GM13976 (cell line): ENCODE measurements at regions not wholly inside any gene's neighbourhood (a gene's known extent, or its start where the extent isn't known, plus 50 kb on each side); places are given as distances from the start of the nearest gene placed in this dataset.
"Not testable (repeated sequence)": the region's sequence is repeated elsewhere in the genome, so short reads cannot be mapped to it uniquely, and the experiment has no call there.

Experiments
- DNase-seq: peaks from one replicate; pipeline ENCODE4 v3.0.0; 2012; ENCODE audit warnings: low spot score
- CTCF ChIP-seq: IDR thresholded peaks from 2 replicates; pipeline ENCODE4 v1.5.1; 2012; ENCODE audit warnings: borderline replicate concordance, mild to moderate bottlenecking; ENCODE audit not compliant: insufficient read depth; ENCODE audit errors: extremely low read depth, missing control alignments, control extremely low read depth
- in situ Hi-C: fragments of 300-500 bp; cut with MboI; formaldehyde crosslinking; loops from one replicate; pipeline ENCODE4 v1.12.0; 2022; ENCODE audit warnings: low sequenced_read_pairs, mixed read lengths, inconsistent platforms; ENCODE audit not compliant: unreplicated experiment

- in situ Hi-C loops, DNase-seq: not testable (repeated sequence)
These were observed 196.0 kb downstream of the NPIPB11 start for GRCh38 chr16:29210299-29211150.

DNA sequence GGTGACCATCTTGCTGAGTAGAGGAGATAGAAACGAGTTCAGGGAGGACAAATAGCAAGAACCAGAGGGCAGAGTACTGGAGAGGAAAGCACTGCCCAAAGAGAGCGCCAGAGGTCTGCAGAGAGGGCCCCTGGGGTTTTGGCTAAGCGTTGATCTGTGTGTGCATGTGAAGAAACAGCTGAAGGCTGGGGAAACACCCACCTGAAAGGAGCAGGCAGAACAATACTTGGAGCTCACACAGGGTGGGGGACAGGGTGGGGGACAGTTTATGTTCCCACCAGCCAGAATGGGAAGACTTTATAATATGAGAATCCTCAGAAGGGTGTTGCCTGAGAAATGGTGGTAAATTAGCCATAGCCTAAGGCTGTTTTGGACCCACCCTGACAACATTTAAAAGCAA, 200.4 kb downstream of the NPIPB11 start:
- DNase-seq, in situ Hi-C loops: not testable (repeated sequence)

- DNase-seq, in situ Hi-C loops: not testable (repeated sequence)
These were observed 201.4 kb downstream of the NPIPB11 start for GRCh38 chr16:29205151-29205550.

- no peak for TF ChIP-seq CTCF
- in situ Hi-C loops, result no loop called here
- no peak for DNase-seq
These were observed 201.7 kb downstream of the NPIPB11 start for GRCh38 chr16:29204806-29205135.

DNA sequence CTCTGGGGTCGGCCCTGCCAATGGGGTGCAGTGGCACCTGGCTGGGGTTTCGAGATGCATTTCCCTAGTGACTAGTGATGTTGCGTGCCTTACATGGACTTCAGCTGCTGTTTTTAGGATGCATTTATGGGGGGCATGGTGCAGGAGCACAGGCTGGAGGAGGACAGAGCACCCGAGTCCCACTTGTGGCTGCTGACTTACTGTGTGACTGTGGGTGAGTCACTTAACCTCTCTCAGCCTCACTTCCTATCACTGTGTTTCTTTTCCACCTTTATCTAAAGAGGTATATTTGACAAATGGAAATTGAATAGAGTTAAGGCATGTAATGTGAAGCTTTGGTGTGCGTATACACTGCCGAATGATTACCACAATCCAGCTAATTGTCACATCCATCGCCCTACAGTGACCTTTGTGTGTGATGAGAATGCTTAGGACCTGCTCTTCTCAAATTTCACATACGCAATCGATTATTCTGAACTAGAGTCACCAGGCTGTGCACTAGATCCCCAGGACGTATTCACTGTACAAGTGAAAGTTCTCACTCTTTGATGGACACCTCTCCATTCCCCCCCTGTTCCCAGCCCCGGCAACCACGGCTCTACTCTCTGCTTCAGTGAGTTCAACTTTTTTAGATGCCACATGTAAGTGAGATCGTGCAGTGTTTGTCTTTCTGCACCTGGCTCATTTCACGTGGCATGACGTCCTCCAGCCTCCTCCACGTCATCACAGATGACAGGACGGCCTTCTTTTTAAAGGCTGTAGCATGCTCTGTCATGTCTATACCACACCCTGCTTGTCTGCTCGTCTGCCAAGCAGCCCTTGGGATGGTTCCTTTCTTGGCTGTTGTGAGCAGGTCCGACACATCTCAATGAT, 202.3 kb downstream of the NPIPB11 start:
- in situ Hi-C loops, DNase-seq: not testable (repeated sequence)

DNA sequence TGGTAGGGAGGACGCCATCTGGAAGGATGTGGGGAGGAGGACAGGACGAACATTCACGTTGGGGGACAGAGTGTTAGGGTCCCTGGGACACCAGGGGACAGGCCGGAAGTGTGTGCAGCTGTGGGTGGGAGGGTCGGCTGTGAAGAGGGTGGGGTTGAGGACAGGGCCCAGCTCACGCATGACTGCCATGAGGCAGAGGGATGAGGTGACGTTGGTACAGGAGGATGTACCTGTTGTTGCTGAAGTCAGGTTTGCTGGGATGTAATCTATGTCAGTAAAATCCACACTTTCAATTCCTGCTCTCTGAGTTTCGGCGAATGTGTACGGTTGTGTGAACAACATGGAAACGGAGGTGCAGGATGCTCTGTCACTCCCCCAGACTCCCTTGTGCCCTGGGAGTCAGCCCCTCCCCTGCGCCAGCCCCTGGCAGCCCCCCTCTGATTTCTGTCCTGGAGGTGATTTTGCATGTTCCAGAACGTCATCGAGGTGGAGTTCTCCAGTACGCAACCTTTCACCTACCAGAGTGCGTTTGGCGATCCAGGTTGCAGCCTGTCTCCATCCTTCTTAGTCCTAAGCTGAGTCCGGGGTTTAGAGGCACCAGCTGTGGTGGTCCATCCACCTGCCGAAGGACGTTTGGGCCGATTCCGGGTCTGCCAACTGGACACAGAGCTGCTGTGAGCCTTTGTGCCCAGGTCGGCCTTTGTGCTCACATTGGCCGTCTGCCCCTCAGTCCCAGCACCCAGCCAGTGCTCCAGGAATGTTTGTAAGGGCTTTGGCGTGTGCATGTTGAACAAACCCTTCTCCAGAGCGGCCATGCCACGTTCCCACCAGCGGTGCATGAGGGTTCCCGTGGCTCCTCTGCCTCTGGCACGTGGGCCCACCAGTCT, 203.2 kb downstream of the NPIPB11 start:
- DNase-seq, in situ Hi-C loops: not testable (repeated sequence)

- DNase-seq, in situ Hi-C loops: not testable (repeated sequence)
These were observed 203.9 kb downstream of the NPIPB11 start for GRCh38 chr16:29202642-29203041.

DNA sequence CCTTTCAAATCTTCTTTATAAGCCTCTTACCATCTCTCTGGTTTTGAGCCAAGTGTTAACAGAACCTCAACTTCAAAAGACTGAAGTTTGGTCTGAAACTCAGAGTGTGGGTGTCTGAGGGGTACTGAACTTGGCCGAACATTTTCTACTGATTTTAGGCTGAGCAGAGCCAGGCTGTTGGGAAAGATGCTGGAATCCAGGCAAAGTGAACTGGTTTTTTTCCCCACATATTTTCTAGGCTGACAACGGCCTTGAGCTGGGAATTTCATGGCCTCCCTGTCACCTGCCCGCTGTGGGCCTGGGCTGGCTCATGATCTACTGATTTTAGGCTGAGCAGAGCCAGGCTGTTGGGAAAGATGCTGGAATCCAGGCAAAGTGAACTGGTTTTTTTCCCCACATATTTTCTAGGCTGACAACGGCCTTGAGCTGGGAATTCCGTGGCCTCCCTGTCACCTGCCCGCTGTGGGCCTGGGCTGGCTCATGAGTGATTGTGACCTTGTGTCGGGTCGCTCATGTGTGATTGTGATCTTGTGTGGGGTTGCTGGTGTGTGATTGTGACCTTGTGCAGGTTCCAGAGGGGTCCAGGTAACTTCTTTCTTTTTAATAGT, 204.4 kb downstream of the NPIPB11 start:
- in situ Hi-C loops, DNase-seq: not testable (repeated sequence)

GRCh38 chr16:29201296-29202024, 205.1 kb downstream of the NPIPB11 start:
- DNase-seq, in situ Hi-C loops: not testable (repeated sequence)

DNA sequence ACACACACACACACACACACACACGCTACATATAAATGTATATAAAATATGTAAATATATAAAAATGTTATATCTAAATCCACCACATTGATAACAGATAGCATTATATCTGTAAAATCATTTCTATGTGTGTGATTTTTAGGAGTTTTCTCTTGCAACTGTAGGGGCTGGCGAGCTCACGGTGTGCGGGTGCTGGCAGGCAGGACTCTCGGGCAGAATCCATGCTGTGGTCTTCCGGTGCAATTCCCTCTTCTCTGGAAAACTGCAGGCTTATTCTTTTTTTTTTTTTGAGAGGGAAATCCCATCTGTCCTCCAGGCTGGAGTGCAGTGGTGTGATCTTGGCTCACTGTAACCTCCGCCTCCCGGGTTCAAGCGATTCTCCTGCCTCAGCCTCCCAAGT, 205.8 kb downstream of the NPIPB11 start:
- in situ Hi-C loops, result not testable (repeated sequence)

DNA sequence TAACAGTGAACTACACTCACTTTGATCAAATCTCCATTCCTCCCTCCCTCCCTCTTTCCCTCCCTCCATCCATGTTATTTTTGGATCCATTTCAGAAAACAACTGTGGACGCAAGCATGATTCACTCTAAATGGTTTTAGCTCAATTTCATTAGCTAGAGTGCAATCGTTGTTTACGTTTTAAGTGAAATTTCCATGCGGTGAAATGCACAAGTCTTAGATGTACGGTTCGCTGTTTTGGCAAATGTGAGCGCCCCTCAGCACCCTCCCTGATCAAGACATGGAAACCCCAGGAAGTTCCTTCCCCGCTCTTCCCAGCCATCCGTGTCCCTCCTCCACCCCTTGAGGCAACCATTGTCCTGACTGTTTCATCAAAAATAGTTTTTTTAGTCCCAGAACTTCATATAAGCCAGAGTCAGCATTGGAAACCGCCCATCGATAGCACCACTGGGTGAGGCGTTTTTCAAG, 206.3 kb downstream of the NPIPB11 start:
- in situ Hi-C loops, DNase-seq: not testable (repeated sequence)

More for the DNA sequence above, 205.8 kb downstream of the NPIPB11 start:
- DNase-seq, result not testable (repeated sequence)

GRCh38 chr16:29199626-29200025, 206.9 kb downstream of the NPIPB11 start:
- in situ Hi-C loops, DNase-seq: not testable (repeated sequence)
